ENCODE measurements at regions not wholly inside any gene's neighbourhood (a gene's known extent, or its start where the extent isn't known, plus 50 kb on each side); places are given as distances from the start of the nearest gene placed in this dataset.

DNA sequence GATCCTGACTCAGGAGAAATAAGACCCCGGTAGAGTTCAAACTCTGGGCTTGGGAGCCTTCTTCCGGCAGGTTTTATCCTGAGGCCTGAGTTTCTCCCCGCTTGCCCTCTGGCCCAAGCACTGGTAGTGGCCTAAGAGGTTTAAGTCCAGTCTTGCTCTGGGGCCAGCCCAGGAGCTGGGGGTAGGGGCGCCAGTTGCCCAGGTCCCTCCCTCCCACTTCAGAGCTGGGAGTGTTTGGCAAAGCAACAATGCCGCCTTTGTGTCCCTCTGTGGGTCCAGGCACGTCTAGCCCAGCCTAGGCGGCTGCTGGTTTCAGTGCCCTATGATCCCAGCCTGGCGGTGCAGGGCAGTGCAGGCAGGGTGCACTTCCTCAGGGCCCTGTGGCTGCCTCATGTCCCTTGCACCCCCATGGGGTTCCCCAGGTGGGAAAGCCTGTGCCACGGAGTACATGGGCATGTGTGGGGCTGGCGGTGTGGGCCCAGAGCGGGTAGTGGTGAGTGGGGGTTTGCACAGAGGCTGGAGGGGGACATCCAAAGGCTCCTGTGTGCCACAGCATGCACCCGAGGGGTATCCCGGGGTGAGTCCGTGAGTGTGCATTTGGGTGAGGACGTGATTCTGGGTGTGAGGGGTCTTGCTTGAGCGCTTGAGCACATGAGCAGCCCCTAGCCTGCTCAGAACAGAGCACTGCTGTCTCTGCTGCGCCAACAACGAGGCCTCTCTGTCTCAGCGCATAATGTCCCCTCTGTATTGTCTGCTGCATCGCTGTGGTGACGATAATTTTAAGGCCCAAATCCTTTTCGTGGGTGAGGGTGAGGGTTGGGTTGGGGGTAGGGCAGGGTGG, 61.7 kb upstream of the PSD2 start:
- no peak for DNase-seq (ENCODE audit: low read depth)

DNA sequence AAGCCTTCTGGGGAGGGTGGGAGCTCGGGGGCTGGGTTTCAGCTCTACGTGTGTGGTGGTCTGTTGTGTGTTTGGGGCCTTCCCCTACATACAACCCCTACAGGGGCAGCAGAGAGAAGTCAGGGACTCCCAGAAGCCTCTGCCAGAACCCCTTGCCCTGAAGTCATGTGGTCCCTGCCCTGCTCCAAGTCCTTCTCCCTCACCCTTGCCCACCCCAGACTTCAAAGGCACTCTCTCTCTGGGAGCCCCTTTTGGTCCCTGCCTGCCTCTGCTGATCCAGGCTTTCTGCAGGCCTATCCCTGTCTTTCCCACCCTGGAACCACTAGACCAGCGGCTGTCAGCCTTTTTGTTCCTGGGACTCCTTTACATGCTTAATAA, 61.1 kb upstream of the PSD2 start:
- no peak for DNase-seq (ENCODE audit: low read depth)

DNA sequence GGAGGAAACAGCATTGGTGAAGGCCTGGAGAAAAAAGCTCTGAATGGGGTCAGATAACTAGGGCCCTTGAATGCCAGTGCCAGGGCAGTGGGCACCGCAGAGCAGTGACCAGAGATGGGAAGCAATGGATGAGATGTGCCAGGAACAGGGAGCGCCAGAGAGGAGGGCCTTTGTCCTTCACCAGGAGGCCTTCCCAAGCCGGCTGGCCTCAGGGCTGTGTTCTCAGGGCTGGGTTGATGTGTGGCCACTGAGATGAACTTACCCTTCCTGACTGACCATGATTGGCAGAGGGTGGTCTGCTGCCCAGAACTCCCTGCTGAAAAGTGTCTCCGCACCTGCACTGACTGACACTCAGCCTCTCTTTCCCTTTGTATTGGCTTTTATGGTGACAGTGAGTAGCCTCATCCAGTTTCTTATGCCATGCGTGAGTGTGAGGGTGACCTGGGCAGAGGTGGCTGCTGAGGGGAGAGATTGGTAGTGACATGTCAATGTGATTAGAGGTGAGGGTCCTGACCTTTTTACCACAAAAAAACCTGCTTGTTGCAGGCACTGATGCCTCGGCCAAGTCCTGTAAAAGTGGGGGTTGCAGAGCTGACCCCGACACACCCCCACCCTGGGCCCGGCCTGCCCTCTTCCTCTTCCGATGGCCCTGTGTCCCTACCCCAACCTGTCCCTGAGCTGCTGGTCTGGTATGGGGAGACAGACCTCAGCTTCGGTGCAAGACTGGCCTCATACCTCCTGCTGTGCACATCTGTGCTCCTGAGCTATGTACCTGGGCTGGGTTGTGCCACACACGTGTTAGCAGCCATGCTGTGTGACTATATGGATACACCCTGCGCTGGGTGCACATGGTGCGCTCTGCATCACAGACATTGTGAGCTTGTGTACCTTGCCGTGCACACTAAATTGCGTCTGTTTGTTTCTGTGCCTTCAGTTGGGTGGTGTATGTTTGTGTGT, 57.1 kb upstream of the PSD2 start:
- no peak for DNase-seq (ENCODE audit: low read depth)

DNA sequence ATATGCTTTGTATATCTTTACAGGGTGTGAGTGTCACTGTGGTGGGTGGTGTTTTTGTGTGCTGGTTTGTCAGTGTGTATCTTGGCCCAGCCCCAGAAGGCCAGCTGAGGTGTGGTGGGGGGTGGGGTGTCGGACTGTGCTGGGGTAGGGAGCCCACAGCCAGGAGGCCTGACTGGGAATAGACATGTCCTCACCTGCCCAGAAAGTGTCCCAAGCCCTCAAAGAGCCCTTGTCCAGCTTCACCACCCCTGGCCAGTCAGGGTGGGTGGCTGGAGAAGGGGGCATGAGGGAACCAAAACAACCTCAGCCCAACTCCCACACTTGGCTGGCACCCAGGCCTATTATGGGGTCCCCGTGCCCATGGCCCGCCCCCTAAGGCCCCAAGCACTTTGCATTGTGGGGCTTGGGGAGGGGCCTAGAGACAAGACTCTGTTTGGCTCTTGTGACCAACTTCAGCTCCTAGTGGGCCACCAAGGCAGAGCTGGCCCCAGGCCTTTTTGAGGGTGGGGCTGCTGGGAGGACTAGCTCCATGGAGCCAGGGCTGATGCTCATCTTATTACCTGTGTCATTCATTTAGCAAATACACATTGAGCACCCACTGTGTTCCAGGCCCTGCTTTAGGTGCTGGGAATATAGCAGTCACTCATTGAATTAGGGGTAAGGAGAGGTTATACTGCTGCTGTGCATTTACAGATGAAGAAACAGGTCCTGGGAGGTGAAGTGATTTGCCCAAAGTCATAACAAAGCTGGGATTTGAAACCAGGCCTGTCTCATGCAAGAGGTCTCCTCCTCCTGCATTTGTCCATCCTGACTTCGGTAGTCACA, 56.2 kb upstream of the PSD2 start:
- DNase-seq (ENCODE audit: low read depth): no peak

DNA sequence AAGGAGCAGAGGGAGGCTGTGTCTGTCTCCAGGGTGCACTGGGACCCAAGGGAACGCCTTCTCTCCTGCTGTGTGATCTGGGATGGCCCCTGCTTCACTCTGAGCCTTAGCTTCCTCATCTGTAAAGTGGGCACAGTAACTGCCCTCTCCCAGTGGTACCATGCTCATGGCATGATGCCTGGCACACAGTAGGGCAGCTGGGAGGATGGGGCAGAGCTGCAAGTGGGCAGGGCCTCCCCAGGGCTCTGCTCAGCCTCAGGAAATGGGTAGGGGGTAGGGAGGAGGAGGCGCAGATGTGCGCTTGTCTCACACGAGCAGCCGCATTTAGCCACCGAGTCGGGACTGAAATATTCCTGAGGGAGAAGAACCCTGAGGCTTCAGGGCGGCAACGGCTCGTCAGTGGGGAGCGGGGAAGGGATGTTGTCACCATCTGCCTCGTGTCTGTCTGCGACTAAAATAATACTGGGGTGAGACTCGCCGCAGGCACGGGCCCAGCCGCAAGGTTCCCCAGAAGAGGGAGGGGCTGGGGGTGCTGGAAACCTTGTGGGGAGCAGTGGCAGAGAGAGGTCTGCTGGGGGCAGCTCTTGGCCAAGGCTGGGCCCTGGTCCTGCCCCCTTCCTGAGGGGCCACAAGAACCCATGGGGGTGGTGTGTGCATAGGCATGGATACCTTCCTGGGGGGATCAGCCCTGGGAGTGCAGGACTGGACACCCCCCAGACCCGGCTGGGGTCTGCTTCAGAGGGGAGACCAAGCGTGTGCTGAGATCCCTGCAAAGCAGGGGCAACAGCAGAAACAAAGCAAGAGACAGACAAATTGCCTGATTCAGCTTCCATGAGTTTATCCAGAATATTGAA, 55.2 kb upstream of the PSD2 start:
- no peak for DNase-seq (ENCODE audit: low read depth)

DNA sequence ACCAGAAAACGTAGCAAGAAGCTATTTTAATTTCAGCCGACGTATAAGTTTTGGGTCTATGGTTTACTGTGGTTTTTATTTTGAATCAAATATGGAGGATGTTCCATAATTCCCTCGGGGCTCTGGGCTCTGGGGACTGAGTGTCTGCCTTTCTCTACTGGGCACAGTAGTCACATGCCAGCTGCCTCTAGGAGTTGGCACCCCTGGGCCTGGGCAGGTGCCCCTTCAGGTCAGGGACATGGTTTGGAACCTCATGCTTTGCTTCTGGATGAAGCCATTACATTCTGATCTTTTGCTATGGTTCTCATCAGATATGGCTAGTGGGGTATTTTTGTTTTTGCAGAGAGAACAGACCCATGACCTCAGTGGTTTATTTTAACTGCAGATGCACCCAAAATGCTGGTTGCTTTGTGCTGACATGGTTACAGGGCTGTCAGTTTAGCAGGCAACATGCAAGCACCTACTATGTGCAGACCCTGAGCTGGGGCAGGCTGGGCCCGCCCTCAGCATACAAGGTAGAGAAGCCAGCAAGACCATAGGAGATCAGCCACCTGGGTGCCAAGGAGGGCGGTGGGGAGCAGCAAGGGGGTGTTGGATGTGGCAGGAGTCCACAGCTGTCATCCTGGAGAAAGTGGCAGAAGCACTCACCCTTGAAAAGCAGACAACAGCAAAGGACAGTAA, 54.5 kb upstream of the PSD2 start:
- no peak for DNase-seq (ENCODE audit: low read depth)

DNA sequence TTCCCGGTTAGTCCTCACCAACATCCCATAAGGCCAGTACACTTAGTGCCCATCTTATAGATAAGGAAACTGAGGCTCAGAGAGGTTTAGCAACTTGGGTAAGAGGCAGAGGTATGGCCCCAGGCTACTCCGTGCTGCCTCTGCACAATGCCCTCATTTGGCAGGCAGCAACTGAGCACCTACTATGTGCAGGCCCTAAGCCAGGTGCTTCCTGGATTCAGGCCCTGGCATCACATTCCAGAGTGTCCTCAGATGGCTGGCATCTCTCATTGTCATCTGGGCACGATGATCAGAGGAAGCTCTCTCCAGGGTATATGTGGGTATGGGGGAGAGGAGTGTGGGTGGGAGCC, 53.8 kb upstream of the PSD2 start:
- no peak for DNase-seq (ENCODE audit: low read depth)

- no peak for DNase-seq (ENCODE audit: low read depth)
These were observed 53.3 kb upstream of the PSD2 start for GRCh38 chr5:139742173-139742903.

DNA sequence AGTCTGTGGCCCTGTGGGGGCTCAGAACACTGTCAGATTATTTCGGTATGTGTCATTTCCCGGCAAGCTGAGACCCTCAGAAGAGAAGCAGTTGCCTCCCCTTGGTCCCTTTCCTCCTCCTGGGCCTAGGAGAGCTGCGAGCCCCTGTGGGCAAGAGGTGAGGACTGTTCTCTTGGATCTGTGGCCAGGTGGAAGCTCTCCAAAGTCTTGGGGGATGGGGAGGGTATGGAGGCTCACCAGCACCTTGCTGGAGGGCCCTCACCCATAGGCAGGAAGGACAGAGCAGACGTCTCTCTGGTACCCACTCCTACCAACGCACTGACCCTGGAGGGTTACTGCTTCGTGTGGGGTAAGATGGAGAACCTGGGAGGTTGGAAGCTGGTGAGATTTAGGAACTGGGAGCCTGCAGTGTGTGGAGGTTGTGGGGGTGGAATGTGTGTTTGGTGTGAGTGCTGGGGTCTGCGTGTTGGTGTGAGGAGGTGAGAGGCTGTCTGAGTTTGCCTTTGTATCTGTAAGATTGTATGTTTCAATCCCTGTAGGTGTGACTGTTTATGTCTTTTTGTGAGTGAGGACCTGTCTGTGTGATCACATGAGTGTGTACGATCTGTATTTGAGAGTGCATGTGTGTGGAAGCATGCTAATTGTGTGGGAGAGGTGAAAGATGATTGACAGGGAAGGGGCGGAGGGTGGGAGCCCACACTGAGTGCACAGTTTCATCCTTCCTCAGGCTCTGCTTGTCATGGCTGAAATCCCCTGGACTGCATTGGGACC, 52.4 kb upstream of the PSD2 start:
- no peak for DNase-seq (ENCODE audit: low read depth)

DNA sequence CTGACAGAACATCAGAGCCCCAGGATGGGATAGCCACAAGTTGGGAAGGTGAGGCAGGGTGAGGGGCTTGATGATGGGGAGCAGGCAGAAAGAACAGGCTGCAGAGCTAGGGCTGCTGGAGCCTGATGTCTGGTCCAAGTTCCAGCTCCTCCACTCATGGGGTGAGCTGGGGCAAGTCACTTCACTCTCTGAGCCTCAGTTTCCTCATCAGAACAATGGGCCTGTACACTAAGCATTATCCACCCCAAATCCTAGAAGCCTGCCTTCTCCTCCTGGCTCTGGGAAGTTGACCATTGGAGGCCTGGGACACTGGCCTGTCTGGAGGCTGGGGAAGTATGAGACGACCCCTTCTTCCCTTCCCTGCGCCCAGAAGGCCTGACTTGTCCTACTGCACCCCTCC, 51.8 kb upstream of the PSD2 start:
- DNase-seq (ENCODE audit: low read depth): no peak

DNA sequence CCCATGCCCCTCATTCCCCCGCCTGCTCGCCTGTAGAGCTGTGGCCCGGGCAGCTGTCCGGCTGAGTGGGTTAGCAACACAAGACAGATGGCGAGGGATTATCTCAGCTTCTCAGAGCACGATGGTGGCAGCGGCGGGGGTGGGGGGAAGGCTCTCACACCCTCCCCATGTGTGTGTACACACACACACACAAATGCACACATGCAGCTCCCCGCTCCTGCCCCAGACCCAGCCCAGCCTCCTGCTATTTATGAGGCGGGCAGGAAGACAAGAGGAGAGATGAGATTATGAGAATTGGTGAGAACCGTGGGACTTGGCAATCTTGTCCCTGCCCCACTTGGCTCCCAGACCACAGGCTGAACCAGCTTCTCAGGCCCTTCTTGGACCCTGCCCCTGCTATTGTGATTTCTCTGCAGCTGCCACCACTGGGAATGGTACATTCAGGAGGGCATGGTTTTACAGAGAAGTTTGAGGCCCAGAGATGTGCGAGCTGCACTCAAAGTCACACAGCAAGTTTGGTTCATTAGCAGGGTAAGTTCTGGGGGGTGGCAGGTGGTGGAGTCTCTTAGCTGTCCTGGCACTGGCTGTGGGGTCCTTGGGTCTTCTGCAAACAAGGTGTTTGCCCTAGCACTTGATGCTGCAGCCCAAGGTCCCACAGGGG, 51.0 kb upstream of the PSD2 start:
- no peak for DNase-seq (ENCODE audit: low read depth)

DNA sequence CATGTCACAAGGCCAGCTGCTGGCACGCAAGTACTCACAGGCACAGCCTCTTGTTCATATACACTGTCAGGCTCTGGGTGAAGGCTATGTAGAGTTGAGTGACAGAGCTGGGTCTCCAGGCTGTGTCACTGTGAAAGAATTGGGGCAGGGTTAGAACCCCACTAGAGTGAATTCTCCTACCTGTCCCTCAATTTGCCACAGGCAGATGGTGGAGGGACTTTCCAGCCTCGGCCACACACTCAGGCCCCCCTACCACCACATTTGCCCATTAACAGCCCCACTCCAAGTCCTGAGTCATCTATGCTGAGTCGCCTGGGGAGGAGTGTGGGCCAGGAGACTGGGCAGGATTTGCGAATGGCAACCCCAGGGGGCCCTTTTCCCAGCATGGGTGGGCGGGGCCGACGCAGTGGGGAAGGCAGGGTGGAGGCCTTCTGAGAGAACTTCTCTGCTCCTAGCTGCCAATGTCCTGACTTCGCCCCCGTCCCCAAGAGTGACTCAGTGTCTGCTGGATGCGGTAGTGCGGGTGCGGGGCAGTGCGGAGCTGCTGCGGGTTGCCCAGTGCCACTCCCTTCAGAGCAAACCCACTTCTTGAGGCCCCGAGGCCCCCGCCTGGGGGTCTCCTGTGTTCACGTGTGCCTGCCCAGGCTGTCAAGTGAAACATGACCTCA, 50.3 kb upstream of the PSD2 start:
- DNase-seq (ENCODE audit: low read depth): peak; percentile 66

DNA sequence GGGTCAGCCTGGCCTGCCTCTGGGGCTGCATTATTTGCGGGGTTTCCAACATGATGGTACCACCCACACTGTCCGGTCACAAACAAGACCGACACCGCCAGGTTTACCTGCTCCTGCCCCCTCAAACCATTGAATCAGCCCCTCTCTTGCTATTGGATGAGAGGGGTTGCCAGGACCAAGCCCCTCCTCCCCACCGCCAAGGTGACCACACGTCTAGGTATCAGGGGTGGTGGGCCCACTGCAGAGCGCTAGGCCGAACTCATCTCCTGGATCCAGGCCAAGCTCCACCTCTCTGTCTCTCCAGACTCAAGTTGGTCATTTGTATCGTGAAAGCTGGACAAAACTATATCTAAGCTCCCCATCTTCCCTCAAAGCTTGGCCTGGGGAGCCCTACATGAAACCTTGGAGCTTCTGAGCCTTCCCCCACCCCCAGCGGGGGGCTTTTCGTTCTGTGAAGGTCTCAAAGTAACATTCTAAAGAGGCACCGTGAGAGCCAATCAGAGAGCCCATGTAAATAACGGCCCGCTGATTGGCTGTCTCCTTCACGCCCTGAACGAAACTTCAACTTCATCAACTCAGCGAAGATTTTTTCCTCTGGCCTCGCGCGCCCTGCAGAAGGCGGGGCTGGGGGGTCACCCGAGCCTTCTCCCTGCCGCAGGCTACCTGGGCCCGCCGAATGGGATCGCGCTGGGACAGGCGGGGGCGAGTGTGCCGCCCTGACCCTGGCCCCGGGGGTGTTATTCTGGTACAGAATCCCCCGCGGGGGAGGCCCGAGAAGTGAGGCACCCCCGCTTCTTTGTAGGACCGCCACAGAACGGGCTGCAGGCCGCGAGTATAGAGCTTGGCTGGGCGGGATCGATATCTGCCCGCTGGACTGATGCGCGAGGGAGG, 49.6 kb upstream of the PSD2 start:
- DNase-seq (ENCODE audit: low read depth): peak; percentile 80

Measured in iris pigment epithelial cell (primary cell).